ENCODE measurements at regions not wholly inside any gene's neighbourhood (a gene's known extent, or its start where the extent isn't known, plus 50 kb on each side); places are given as distances from the start of the nearest gene placed in this dataset.

DNA sequence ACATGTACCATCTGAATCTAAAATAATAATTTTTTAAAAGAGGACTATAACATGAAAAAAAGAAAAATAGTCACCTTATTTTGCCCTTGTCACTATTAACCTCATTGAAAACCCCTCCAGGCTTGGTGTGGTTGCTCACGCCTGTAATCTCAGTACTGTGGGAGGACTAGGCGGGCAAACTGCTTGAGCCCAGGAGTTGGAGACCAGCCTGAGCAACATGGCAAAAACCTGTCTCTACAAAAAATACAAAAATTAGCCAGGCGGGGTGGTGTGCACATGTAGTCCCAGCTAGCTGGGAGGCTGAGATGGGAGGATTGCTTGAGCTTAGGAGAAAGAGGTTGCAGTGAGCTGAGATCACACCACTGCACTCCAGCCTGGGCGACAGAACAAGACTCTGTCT, 126.3 kb upstream of the KRAS start:
- TF ChIP-seq, protein P1, sequence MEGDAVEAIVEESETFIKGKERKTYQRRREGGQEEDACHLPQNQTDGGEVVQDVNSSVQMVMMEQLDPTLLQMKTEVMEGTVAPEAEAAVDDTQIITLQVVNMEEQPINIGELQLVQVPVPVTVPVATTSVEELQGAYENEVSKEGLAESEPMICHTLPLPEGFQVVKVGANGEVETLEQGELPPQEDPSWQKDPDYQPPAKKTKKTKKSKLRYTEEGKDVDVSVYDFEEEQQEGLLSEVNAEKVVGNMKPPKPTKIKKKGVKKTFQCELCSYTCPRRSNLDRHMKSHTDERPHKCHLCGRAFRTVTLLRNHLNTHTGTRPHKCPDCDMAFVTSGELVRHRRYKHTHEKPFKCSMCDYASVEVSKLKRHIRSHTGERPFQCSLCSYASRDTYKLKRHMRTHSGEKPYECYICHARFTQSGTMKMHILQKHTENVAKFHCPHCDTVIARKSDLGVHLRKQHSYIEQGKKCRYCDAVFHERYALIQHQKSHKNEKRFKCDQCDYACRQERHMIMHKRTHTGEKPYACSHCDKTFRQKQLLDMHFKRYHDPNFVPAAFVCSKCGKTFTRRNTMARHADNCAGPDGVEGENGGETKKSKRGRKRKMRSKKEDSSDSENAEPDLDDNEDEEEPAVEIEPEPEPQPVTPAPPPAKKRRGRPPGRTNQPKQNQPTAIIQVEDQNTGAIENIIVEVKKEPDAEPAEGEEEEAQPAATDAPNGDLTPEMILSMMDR (IDR thresholded peaks at IDR 0.05; ENCODE audit: low read length) = no peak
- TF ChIP-seq EZH2phosphoT487 (IDR thresholded peaks at IDR 0.05; ENCODE audit: low read length) (no peak), EZH2 (optimal IDR thresholded peaks at IDR 0.05; ENCODE audit: low read depth, low read length) (no peak)

All from MM.1S (cell line).